HCT116 (cell line): ENCODE measurements at regions not wholly inside any gene's neighbourhood (a gene's known extent, or its start where the extent isn't known, plus 50 kb on each side); places are given as distances from the start of the nearest gene placed in this dataset.

Experiments used
- CTCF ChIP-seq, 3 experiments: fragments of 200-600 bp in 1 of 3; sonication (generic) in 1 of 3; IDR thresholded peaks in 2 of 3; conservative IDR thresholded peaks in 1 of 3; 2 replicates each; pipeline ENCODE4 v1.5.1; 2012 to 2017; ENCODE audit warnings: low read depth in 2 of 3, low read length in 2 of 3, antibody characterized with exemption in 1 of 3, borderline replicate concordance in 1 of 3, control low read depth in 1 of 3, mild to moderate bottlenecking in 1 of 3, mixed read lengths in 1 of 3, mixed run types in 1 of 3, moderate library complexity in 1 of 3; ENCODE audit not compliant: insufficient read depth in 1 of 3
- EZH2 ChIP-seq: fragments of 200-600 bp; sonication (generic); IDR thresholded peaks from 2 replicates; pipeline ENCODE4 v1.6.1; 2017; ENCODE audit warnings: antibody characterized with exemption, mixed run types
- EZH2phosphoT487 ChIP-seq: fragments of 200-600 bp; IDR thresholded peaks from 2 replicates; pipeline ENCODE4 v1.6.1; 2018; ENCODE audit warnings: antibody characterized with exemption, borderline replicate concordance
- POLR2A ChIP-seq: IDR thresholded peaks from 2 replicates; pipeline ENCODE4 v1.7.0; 2011; ENCODE audit warnings: borderline replicate concordance; ENCODE audit not compliant: insufficient read depth, insufficient read length; ENCODE audit errors: extremely low read depth
- TCF7L2 ChIP-seq: IDR thresholded peaks from 2 replicates; pipeline ENCODE4 v1.7.0; 2011; ENCODE audit warnings: borderline replicate concordance, inconsistent platforms; ENCODE audit not compliant: insufficient read depth, insufficient read length; ENCODE audit errors: extremely low read depth
- TF ChIP-seq, protein P1 (sequence below): IDR thresholded peaks from 2 replicates; pipeline ENCODE4 v1.6.1; 2011; ENCODE audit warnings: mild to moderate bottlenecking, low read length, moderate library complexity; ENCODE audit not compliant: insufficient replicate concordance; ENCODE audit errors: extremely low read depth

- TF ChIP-seq EZH2, result no peak
- no peak for TF ChIP-seq CTCF (IDR thresholded peaks at IDR 0.05 in 2 of 3, conservative IDR thresholded peaks at IDR 0.05 in 1 of 3; ENCODE audit: borderline replicate concordance in 1 of 3, insufficient read depth in 1 of 3, low read depth in 2 of 3, low read length in 2 of 3)
- TF ChIP-seq POLR2A, result no peak
- TF ChIP-seq EZH2phosphoT487, result no peak
- no peak for TF ChIP-seq TCF7L2
- TF ChIP-seq, protein P1, sequence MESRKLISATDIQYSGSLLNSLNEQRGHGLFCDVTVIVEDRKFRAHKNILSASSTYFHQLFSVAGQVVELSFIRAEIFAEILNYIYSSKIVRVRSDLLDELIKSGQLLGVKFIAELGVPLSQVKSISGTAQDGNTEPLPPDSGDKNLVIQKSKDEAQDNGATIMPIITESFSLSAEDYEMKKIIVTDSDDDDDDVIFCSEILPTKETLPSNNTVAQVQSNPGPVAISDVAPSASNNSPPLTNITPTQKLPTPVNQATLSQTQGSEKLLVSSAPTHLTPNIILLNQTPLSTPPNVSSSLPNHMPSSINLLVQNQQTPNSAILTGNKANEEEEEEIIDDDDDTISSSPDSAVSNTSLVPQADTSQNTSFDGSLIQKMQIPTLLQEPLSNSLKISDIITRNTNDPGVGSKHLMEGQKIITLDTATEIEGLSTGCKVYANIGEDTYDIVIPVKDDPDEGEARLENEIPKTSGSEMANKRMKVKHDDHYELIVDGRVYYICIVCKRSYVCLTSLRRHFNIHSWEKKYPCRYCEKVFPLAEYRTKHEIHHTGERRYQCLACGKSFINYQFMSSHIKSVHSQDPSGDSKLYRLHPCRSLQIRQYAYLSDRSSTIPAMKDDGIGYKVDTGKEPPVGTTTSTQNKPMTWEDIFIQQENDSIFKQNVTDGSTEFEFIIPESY, result no peak
Measured at GRCh38 chr3:44109771-44110361, 131.8 kb upstream of the TOPAZ1 start.
